Testis (tissue), 2 donors: ENCODE measurements at regions not wholly inside any gene's neighbourhood (a gene's known extent, or its start where the extent isn't known, plus 50 kb on each side); places are given as distances from the start of the nearest gene placed in this dataset.

Experiments
- DNase-seq: peaks from one replicate; pipeline ENCODE4 v3.0.0-alpha.2; 2019
- H3K27ac ChIP-seq, 2 donors: fragments of 200-600 bp; sonication (generic); one replicate each; pipeline ENCODE4 v1.5.1; 2019
- H3K27me3 ChIP-seq: fragments of 200-600 bp; sonication (generic); one replicate; pipeline ENCODE4 v1.5.1; 2019
- H3K36me3 ChIP-seq: fragments of 200-600 bp; sonication (generic); one replicate; pipeline ENCODE4 v1.5.1; 2017; ENCODE audit warnings: low read depth; ENCODE audit errors: missing control alignments
- H3K4me1 ChIP-seq: fragments of 200-600 bp; sonication (generic); one replicate; pipeline ENCODE4 v1.5.1; 2019
- H3K4me3 ChIP-seq, 2 donors: fragments of 200-600 bp; sonication (generic); one replicate each; pipeline ENCODE4 v1.5.1; 2017 to 2019
- H3K9me3 ChIP-seq: fragments of 200-600 bp; sonication (generic); one replicate; pipeline ENCODE4 v1.5.1; 2017
- POLR2A ChIP-seq: fragments of 450-650 bp; IDR thresholded peaks from one replicate; pipeline ENCODE4 v1.6.1; 2017; ENCODE audit warnings: antibody characterized with exemption, mild to moderate bottlenecking, moderate library complexity
- WGBS, 2 donors: methylation state at CpG; one replicate each; pipeline ENCODE4 v1.1.5; 2018; 5-methylcytosine and 5-hydroxymethylcytosine counted together
- intact Hi-C: fragments of 100-400 bp; cut with DNase I; formaldehyde crosslinking; loops from one replicate; pipeline ENCODE4 v1.15.1; 2023; ENCODE audit warnings: low total_unique reads
- TF ChIP-seq, protein P1 (sequence below), 3 experiments: fragments of 450-650 bp in 2 of 3; fragments of 200-600 bp in 1 of 3; sonication (generic) in 1 of 3; IDR thresholded peaks; one replicate each; pipeline ENCODE4 v1.5.1; 2016 to 2019; ENCODE audit warnings: antibody characterized with exemption in 3 of 3, mild to moderate bottlenecking in 2 of 3, moderate library complexity in 1 of 3

DNA sequence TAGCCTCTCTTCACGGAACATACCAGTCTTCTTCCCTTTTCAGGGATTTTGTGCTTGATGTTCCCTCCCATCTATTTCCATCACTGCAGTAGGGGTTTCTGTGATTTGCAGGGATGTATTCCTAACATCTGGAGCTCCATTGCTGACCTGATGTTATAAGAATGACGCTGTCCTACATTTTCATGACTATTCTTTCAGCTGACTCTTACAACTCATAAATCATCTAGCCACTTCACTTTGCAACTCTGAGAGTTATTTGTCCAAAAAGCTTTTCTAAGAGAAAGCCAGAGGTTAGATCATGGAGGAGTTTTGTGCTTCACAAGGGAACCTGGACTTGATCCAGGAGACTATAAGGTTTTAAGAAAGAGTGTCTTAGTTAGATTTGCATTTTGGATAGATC, 116.6 kb upstream of the FAR2 start:
- Histone ChIP-seq H3K27ac (no peak overlapping the region), H3K27me3 (no peaks in the 10 kb centered on the region), H3K4me1 (no peaks in the 10 kb centered on the region), H3K4me3 (no peak overlapping the region), H3K36me3 (no peaks in the 10 kb centered on the region), H3K9me3 (no peaks in the 10 kb centered on the region)
- no peak for DNase-seq
- TF ChIP-seq, protein P1, sequence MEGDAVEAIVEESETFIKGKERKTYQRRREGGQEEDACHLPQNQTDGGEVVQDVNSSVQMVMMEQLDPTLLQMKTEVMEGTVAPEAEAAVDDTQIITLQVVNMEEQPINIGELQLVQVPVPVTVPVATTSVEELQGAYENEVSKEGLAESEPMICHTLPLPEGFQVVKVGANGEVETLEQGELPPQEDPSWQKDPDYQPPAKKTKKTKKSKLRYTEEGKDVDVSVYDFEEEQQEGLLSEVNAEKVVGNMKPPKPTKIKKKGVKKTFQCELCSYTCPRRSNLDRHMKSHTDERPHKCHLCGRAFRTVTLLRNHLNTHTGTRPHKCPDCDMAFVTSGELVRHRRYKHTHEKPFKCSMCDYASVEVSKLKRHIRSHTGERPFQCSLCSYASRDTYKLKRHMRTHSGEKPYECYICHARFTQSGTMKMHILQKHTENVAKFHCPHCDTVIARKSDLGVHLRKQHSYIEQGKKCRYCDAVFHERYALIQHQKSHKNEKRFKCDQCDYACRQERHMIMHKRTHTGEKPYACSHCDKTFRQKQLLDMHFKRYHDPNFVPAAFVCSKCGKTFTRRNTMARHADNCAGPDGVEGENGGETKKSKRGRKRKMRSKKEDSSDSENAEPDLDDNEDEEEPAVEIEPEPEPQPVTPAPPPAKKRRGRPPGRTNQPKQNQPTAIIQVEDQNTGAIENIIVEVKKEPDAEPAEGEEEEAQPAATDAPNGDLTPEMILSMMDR (IDR thresholded peaks at IDR 0.05), result no peak
- TF ChIP-seq POLR2A, result no peak
- intact Hi-C loops, result no loop called here
- WGBS, 2 donors, result 84 to 93% methylated on average over 2 of the region's 2 CpGs

DNA sequence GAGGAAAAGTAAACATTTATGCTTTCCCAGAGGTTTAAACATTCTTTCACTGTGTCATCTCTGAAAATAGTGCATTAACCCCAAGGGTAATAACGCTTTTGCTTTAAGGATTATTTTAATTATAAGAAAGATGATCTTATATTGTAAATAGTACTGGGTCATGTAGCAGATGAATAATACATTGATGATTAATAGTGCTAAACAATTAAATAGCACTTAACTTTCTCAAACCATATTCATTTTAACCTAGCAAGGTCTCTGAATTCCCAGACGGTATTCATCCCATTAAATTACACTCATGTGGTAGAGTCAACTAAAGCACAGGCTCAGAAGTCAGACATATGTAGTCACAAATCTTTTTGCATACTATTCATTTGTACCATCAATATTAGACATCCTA, 115.6 kb upstream of the FAR2 start:
- Histone ChIP-seq H3K27ac (no peak overlapping the region), H3K4me3 (no peak overlapping the region), H3K36me3 (no peaks in the 10 kb centered on the region), H3K9me3 (no peaks in the 10 kb centered on the region), H3K27me3 (no peaks in the 10 kb centered on the region), H3K4me1 (no peaks in the 10 kb centered on the region)
- no peak for DNase-seq
- intact Hi-C loops, result no loop called here
- TF ChIP-seq, protein P1 (IDR thresholded peaks at IDR 0.05), result no peak
- no peak for TF ChIP-seq POLR2A
- 85 to 89% methylated on average over 2 of the region's 2 CpGs for WGBS, 2 donors

DNA sequence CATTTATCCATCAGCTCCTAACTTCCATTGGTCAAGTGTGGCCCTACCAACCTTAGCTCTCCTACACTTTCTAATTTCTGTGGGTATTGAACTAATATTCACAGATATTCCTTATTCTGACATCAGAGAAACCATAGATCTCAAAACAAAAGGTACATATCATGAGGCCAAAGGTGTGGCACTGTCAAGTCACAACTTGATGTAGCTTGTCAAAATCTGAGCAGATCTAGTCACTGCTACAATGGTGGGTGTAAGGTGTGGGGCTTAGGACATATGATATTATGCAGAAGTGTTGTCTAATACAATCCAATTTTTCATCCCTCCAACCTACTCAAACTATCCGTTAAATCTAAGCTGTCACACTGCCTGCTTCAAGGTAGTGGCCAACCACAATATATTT, 114.0 kb upstream of the FAR2 start:
- TF ChIP-seq POLR2A, result no peak
- TF ChIP-seq, protein P1 (IDR thresholded peaks at IDR 0.05), result no peak
- WGBS, 2 donors, result 75 to 79% methylated on average over 1 of the region's 1 CpG
- intact Hi-C loops, result no loop called here
- no peaks in the 10 kb centered on the region for H3K27me3 ChIP-seq
- H3K9me3 ChIP-seq, result no peaks in the 10 kb centered on the region
- no peaks in the 10 kb centered on the region for H3K36me3 ChIP-seq
- H3K27ac ChIP-seq, result no peak overlapping the region
- no peak overlapping the region for H3K4me3 ChIP-seq
- DNase-seq, result no peak
- no peaks in the 10 kb centered on the region for H3K4me1 ChIP-seq

DNA sequence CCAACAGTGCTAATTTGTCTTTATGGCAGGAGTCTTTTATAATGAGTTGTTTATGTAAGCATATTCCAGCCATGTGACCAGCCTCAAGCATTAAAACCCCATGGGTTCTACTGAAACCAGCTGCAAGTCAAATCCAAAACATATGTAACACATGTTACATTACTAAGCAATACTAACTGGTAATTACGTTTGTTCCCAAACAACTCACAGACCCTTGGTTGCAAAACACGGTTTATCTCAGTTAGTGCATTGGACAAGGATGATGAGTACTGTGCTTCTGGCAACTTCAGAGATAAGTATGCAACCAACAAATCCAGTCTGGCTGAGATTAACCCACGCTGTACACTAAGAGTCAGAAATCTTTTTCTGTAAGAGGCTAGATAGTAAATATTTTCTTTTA, 110.1 kb upstream of the FAR2 start:
- TF ChIP-seq, protein P1 (IDR thresholded peaks at IDR 0.05), result no peak
- TF ChIP-seq POLR2A, result no peak
- Histone ChIP-seq H3K27ac (no peak overlapping the region), H3K27me3 (no peaks in the 10 kb centered on the region), H3K9me3 (no peaks in the 10 kb centered on the region), H3K4me3 (no peak overlapping the region), H3K36me3 (no peaks in the 10 kb centered on the region), H3K4me1 (no peaks in the 10 kb centered on the region)
- no peak for DNase-seq
- intact Hi-C loops, result no loop called here
- WGBS, 2 donors, result 18 to 50% methylated on average over 3 of the region's 3 CpGs

DNA sequence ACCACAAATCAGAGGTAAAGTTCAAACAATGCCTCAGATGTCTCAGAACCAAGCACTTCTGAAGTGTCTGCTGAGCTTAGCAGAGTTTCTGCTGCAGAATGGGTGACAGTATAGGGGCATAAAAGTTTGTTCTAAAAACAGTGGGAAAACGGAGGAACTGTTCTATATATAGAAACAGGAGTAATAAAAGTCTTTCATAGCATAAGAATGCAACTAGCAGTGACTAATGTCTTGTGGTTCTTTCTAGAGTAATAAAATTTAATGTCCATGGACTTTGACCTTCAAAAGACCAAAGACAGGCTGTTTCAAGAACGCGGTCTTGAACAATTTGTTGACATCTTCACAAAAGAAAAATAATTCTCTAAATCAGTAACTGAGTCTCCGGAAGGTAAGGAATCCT, 107.5 kb upstream of the FAR2 start:
- Histone ChIP-seq H3K36me3 (no peaks in the 10 kb centered on the region), H3K9me3 (no peaks in the 10 kb centered on the region), H3K27ac (no peak overlapping the region), H3K4me1 (no peaks in the 10 kb centered on the region), H3K4me3 (no peak overlapping the region), H3K27me3 (no peaks in the 10 kb centered on the region)
- intact Hi-C loops, result no loop called here
- WGBS, 2 donors, result 24 to 36% methylated on average over 4 of the region's 4 CpGs
- TF ChIP-seq, protein P1 (IDR thresholded peaks at IDR 0.05), result no peak
- no peak for TF ChIP-seq POLR2A
- DNase-seq, result no peak
